ENCODE measurements at regions not wholly inside any gene's neighbourhood (a gene's known extent, or its start where the extent isn't known, plus 50 kb on each side); places are given as distances from the start of the nearest gene placed in this dataset.

GRCh38 chr2:129402076-129402475, 577.4 kb upstream of the RAB6C start:
- Histone ChIP-seq H3K4me3 (no peak overlapping the region), H3K9me3 (replicated peaks; ENCODE audit: control insufficient read depth, insufficient read depth, low read depth, low read length) (no peaks in the 10 kb centered on the region), H3K4me2 (ENCODE audit: insufficient read depth, low read length) (no peak overlapping the region), H3K4me1 (replicated peaks in 1 of 2; ENCODE audit: control insufficient read depth in 2 of 2, insufficient read depth in 2 of 2, low read length in 2 of 2) (no peaks in the 10 kb centered on the region), H3K9me1 (ENCODE audit: control insufficient read depth, insufficient read depth, low read length) (no peaks in the 10 kb centered on the region), H2AFZ (ENCODE audit: low read depth, low read length) (no peak overlapping the region), H4K20me1 (replicated peaks; ENCODE audit: control insufficient read depth, insufficient read depth, low read length) (no peaks in the 10 kb centered on the region), H3K9ac (ENCODE audit: insufficient read depth in 1 of 2, low read depth in 2 of 2, low read length in 2 of 2) (no peak overlapping the region), H3K27me3 (ENCODE audit: control insufficient read depth in 2 of 2, insufficient read depth in 2 of 2, low read length in 2 of 2) (no peaks in the 10 kb centered on the region), H3K36me3 (ENCODE audit: control insufficient read depth, insufficient read depth, low read length) (no peaks in the 10 kb centered on the region), H3K79me2 (ENCODE audit: control insufficient read depth, insufficient read depth, low read length) (no peaks in the 10 kb centered on the region), H3K27ac (ENCODE audit: extremely low read depth, low read depth, low read length) (no peak overlapping the region)
- TF ChIP-seq THRB (CRISPR knock-in tag; conservative IDR thresholded peaks at IDR 0.05) = no peak
- TF ChIP-seq ZNF212 (CRISPR knock-in tag; IDR thresholded peaks at IDR 0.05) = no peak
- TF ChIP-seq NCOA2 (IDR thresholded peaks at IDR 0.05; ENCODE audit: partially characterized antibody in 2 of 2) = no peak
- no peak for TF ChIP-seq ZNF232 (CRISPR knock-in tag; IDR thresholded peaks at IDR 0.05)
- TF ChIP-seq SNAPC5 (CRISPR knock-in tag; IDR thresholded peaks at IDR 0.05) = no peak
- TF ChIP-seq PPARD (CRISPR knock-in tag; IDR thresholded peaks at IDR 0.05) = no peak
- no peak for TF ChIP-seq GATAD2B (IDR thresholded peaks at IDR 0.05; ENCODE audit: borderline replicate concordance)
- no peak for TF ChIP-seq SRSF3 (IDR thresholded peaks at IDR 0.05; ENCODE audit: insufficient read depth, low read length)
- no peak for TF ChIP-seq DACH1 (IDR thresholded peaks at IDR 0.05; ENCODE audit: partially characterized antibody)
- TF ChIP-seq FOS (IDR thresholded peaks at IDR 0.05; ENCODE audit: extremely low read depth, insufficient read length) = no peak
- no TSS peak for BruUV-seq (replicated peaks)
- ChIA-PET POLR2A (no interaction called here), CTCF (ENCODE audit: low intra/inter-chr PET ratio) (no interaction called here)
- FAIRE-seq = no peak
- no peak for DNase-seq (ENCODE audit: extremely low read depth in 1 of 4, low spot score in 3 of 4)
- WGBS (ENCODE audit: insufficient coverage, low coverage, missing lambda C conversion rate) = 0% methylated on average over 2 of the region's 2 CpGs
- no peak for ATAC-seq
- in situ Hi-C loops (cut with MboI) (no loop called here), intact Hi-C loops (cut with micrococcal nuclease) (no loop called here)
